Ovary (tissue), 3 donors: ENCODE measurements at regions not wholly inside any gene's neighbourhood (a gene's known extent, or its start where the extent isn't known, plus 50 kb on each side); places are given as distances from the start of the nearest gene placed in this dataset.

Source experiments
- POLR2A ChIP-seq: fragments of 450-650 bp; IDR thresholded peaks from one replicate; pipeline ENCODE4 v1.6.1; 2017; ENCODE audit warnings: antibody characterized with exemption, mild to moderate bottlenecking, moderate library complexity
- TF ChIP-seq, protein P1 (sequence below), 3 donors: fragments of 450-650 bp in 2 of 3; fragments of 200-600 bp in 1 of 3; IDR thresholded peaks; one replicate each; pipeline versions ENCODE4 v1.5.1 to v1.8.0; 2016 to 2022; ENCODE audit warnings: antibody characterized with exemption in 3 of 3, mild to moderate bottlenecking in 1 of 3
- donor health status: DM: no; HTN: no; CAD: no.

DNA sequence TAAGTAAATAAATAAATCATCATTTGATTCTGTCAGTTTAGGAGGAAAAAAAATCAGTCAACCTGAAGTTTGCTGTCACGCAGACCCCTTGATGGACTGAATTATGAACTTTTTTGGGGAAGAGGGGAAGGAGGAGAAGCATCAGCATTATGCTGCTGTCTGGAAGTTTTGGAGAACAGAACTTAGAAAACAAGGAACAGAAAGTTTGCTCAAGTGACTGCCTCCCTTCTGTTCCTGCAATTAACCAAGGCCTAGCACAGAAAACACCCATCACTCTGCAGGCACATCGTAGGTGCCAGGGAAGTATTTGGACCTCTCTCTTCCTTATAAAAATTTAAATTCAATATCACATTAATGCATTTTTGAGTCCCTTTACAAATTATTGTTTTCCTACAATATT, 283.8 kb downstream of the VRK1 start:
- TF ChIP-seq, protein P1, sequence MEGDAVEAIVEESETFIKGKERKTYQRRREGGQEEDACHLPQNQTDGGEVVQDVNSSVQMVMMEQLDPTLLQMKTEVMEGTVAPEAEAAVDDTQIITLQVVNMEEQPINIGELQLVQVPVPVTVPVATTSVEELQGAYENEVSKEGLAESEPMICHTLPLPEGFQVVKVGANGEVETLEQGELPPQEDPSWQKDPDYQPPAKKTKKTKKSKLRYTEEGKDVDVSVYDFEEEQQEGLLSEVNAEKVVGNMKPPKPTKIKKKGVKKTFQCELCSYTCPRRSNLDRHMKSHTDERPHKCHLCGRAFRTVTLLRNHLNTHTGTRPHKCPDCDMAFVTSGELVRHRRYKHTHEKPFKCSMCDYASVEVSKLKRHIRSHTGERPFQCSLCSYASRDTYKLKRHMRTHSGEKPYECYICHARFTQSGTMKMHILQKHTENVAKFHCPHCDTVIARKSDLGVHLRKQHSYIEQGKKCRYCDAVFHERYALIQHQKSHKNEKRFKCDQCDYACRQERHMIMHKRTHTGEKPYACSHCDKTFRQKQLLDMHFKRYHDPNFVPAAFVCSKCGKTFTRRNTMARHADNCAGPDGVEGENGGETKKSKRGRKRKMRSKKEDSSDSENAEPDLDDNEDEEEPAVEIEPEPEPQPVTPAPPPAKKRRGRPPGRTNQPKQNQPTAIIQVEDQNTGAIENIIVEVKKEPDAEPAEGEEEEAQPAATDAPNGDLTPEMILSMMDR (IDR thresholded peaks at IDR 0.05) = no peak
- TF ChIP-seq POLR2A = no peak
